ENCODE measurements at regions not wholly inside any gene's neighbourhood (a gene's known extent, or its start where the extent isn't known, plus 50 kb on each side); places are given as distances from the start of the nearest gene placed in this dataset.

DNA sequence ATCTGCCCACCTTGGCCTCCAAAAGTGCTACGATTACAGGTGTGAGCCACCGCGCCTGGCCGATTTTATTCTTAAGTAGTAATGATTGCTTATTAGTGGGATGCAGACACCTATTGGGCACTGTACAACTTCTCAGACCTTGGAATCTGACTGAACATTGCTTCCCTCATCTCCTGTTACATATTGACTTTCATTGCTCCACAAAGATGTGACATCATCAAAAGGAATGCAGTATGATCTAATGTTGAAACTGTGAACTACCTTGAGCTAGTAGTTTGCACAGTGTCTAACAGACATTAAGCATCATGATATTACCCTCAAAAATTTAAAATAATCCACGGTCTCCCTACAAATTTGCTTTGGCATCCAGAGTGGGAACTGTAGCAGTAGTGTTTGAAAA, 109.8 kb upstream of the SIX2 start:
- no peak for TF ChIP-seq POLR2AphosphoS5 (IDR thresholded peaks at IDR 0.05; ENCODE audit: borderline replicate concordance, low read depth, low read length)
- TF ChIP-seq EZH2 (IDR thresholded peaks at IDR 0.05), result no peak
